ENCODE measurements at regions not wholly inside any gene's neighbourhood (a gene's known extent, or its start where the extent isn't known, plus 50 kb on each side); places are given as distances from the start of the nearest gene placed in this dataset.

DNA sequence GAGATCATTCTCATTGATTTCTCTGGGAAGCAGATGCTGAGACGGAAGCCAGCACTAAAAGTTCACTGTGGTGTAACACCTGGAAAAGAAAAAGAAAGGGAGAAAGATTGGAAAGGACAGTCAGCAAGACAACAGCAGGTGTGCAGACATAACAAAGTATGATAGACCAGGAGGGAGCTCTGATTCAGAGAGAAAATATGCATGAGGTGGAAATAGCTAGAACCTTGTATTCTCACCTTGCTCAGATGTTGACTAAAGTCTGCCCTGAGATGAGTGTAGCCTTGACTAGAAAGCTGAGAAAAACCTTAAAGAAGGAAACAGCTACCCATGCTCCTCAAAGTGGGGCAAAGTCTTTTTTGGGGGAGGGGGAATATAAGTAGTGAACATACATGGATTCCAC, 1711.8 kb downstream of the EFNB2 start:
- ATAC-seq, result no peak
- WGBS (ENCODE audit: insufficient coverage, low coverage, low lambda C conversion rate, missing lambda C conversion rate), result 43% methylated on average over 1 of the region's 1 CpG
- H3K36me3 ChIP-seq, result no peaks in the 10 kb centered on the region
- intact Hi-C loops (cut with DNase I), result no loop called here
- H3K4me1 ChIP-seq, result no peaks in the 10 kb centered on the region
- H3K9me3 ChIP-seq, result no peaks in the 10 kb centered on the region
- H3K27me3 ChIP-seq, result no peaks in the 10 kb centered on the region
- DNase-seq, result no peak
- H3K27ac ChIP-seq, result no peak overlapping the region
- TF ChIP-seq POLR2A (IDR thresholded peaks at IDR 0.05), result no peak
- TF ChIP-seq, protein P1, sequence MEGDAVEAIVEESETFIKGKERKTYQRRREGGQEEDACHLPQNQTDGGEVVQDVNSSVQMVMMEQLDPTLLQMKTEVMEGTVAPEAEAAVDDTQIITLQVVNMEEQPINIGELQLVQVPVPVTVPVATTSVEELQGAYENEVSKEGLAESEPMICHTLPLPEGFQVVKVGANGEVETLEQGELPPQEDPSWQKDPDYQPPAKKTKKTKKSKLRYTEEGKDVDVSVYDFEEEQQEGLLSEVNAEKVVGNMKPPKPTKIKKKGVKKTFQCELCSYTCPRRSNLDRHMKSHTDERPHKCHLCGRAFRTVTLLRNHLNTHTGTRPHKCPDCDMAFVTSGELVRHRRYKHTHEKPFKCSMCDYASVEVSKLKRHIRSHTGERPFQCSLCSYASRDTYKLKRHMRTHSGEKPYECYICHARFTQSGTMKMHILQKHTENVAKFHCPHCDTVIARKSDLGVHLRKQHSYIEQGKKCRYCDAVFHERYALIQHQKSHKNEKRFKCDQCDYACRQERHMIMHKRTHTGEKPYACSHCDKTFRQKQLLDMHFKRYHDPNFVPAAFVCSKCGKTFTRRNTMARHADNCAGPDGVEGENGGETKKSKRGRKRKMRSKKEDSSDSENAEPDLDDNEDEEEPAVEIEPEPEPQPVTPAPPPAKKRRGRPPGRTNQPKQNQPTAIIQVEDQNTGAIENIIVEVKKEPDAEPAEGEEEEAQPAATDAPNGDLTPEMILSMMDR (IDR thresholded peaks at IDR 0.05), result no peak
- no peak overlapping the region for H3K4me3 ChIP-seq

DNA sequence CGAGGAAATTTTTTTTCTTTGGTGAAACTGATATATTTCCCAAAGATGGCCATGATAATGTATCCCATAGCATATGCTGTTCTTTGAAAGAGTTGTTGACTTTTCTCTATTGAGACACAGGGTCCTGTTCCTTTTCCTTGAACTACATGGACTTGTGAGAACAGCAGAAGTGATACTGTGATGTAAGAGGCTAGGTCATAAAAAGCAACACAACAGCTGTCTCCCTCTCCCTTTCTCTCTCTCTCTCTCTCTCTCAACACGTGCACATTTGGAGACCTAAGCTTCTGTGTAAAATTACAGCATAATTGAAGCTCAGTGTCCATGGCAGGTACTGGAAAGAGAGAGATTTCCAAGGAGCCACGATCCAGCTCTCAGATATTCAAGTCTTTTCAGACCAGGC, 1712.4 kb downstream of the EFNB2 start:
- 13% methylated on average over 3 of the region's 3 CpGs for whole genome bisulfite sequencing (ENCODE audit: insufficient coverage, low coverage, low lambda C conversion rate, missing lambda C conversion rate)
- no peaks in the 10 kb centered on the region for H3K4me1 ChIP-seq
- DNase-seq (no peak), ATAC-seq (no peak)
- intact Hi-C loops (cut with DNase I), result no loop called here
- H3K27ac ChIP-seq, result no peak overlapping the region
- no peak for TF ChIP-seq POLR2A (IDR thresholded peaks at IDR 0.05)
- TF ChIP-seq, protein P1 (IDR thresholded peaks at IDR 0.05), result no peak
- no peaks in the 10 kb centered on the region for H3K36me3 ChIP-seq
- H3K4me3 ChIP-seq, result no peak overlapping the region
- no peaks in the 10 kb centered on the region for H3K9me3 ChIP-seq
- no peaks in the 10 kb centered on the region for H3K27me3 ChIP-seq

DNA sequence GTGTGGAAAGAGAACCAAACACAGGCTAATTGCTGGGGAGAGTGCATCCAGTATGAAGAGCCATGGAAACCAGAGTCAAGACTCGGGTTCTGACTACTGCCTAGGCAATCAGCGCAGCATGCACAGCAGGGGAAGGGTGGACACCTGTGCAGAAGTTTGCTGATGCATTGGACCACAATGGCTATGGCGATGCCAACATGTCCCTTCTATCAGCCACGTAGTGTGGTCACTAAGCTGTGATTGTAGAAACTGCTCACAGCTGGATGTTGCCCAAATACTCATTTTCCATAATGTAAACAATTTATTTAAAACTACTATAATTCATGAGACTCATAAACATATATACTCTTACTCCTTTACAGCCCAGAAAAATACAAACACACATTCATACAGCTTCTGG, 1718.2 kb downstream of the EFNB2 start:
- ATAC-seq (no peak), DNase-seq (no peak)
- H3K36me3 ChIP-seq, result no peaks in the 10 kb centered on the region
- WGBS (ENCODE audit: insufficient coverage, low coverage, low lambda C conversion rate, missing lambda C conversion rate), result 62% methylated on average over 3 of the region's 4 CpGs
- no peak for TF ChIP-seq POLR2A (IDR thresholded peaks at IDR 0.05)
- TF ChIP-seq, protein P1 (IDR thresholded peaks at IDR 0.05), result no peak
- H3K4me1 ChIP-seq, result no peaks in the 10 kb centered on the region
- H3K9me3 ChIP-seq, result no peaks in the 10 kb centered on the region
- no peak overlapping the region for H3K27ac ChIP-seq
- intact Hi-C loops (cut with DNase I), result no loop called here
- no peaks in the 10 kb centered on the region for H3K27me3 ChIP-seq
- H3K4me3 ChIP-seq, result no peak overlapping the region

DNA sequence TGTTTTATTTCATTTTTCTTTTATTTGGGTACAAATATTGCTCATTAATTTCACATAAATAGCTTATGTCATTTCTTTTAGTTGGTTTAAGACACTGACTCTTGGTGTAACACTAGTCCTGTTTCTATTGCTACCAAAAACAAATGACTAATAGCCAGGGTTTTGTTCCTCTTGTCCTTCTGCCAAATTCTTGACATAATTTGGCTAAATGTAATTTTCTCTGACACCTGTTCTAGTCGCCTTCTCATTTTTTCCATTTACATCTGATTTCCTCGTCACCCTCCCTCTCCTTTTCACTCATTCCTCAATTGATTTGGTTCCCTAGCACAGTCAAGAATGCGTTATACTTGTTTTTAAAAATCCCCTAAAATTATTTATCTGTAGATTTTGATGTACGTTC, 1718.7 kb downstream of the EFNB2 start:
- intact Hi-C loops (cut with DNase I), result no loop called here

More for the DNA sequence above, 1718.7 kb downstream of the EFNB2 start:
- 41% methylated on average over 4 of the region's 4 CpGs for WGBS (ENCODE audit: insufficient coverage, low coverage, low lambda C conversion rate, missing lambda C conversion rate)
- no peak for TF ChIP-seq POLR2A (IDR thresholded peaks at IDR 0.05)
- TF ChIP-seq, protein P1 (IDR thresholded peaks at IDR 0.05), result no peak
- Histone ChIP-seq H3K4me3 (no peak overlapping the region), H3K27me3 (no peaks in the 10 kb centered on the region), H3K36me3 (no peaks in the 10 kb centered on the region), H3K9me3 (no peaks in the 10 kb centered on the region), H3K27ac (no peak overlapping the region), H3K4me1 (no peaks in the 10 kb centered on the region)
- ATAC-seq, result no peak
- DNase-seq, result no peak

All from right lobe of liver (tissue), 6 donors.